ENCODE measurements at regions not wholly inside any gene's neighbourhood (a gene's known extent, or its start where the extent isn't known, plus 50 kb on each side); places are given as distances from the start of the nearest gene placed in this dataset.
A peak's percentile ranks its signal among the peaks of the same experiment; 100 is the strongest.

GRCh38 chr2:39522518-39522877 is 85.4 kb upstream of the MAP4K3 start:
- H3K36me3 Mint-ChIP-seq (ENCODE audit: low read depth): peaks cover 5% of the 10 kb centered on the region

GRCh38 chr2:39523308-39524044 is 86.4 kb upstream of the MAP4K3 start:
- Mint-ChIP-seq H3K36me3 (ENCODE audit: low read depth) (peaks cover 5% of the 10 kb centered on the region), H3K27me3 (no peaks in the 10 kb centered on the region), H3K9me3 (peaks cover 7% of the 10 kb centered on the region), H3K27ac (no peak overlapping the region), H3K4me3 (no peak overlapping the region), H3K4me1 (ENCODE audit: low read depth) (peaks cover 5% of the 10 kb centered on the region)

More at GRCh38 chr2:39522518-39522877, 85.4 kb upstream of the MAP4K3 start:
- Mint-ChIP-seq H3K4me3 (no peak overlapping the region), H3K9me3 (peaks cover 7% of the 10 kb centered on the region), H3K27ac (no peak overlapping the region), H3K4me1 (ENCODE audit: low read depth) (peaks cover 5% of the 10 kb centered on the region), H3K27me3 (no peaks in the 10 kb centered on the region)

- Mint-ChIP-seq H3K27ac (no peak overlapping the region), H3K9me3 (peaks cover 7% of the 10 kb centered on the region), H3K4me1 (ENCODE audit: low read depth) (peaks cover 5% of the 10 kb centered on the region), H3K4me3 (no peak overlapping the region), H3K36me3 (ENCODE audit: low read depth) (peaks cover 5% of the 10 kb centered on the region), H3K27me3 (no peaks in the 10 kb centered on the region)
These were observed 87.0 kb upstream of the MAP4K3 start for GRCh38 chr2:39524061-39524460.

- peaks cover 5% of the 10 kb centered on the region for H3K36me3 Mint-ChIP-seq (ENCODE audit: low read depth)
- H3K9me3 Mint-ChIP-seq: peaks cover 7% of the 10 kb centered on the region
- peaks cover 5% of the 10 kb centered on the region for H3K4me1 Mint-ChIP-seq (ENCODE audit: low read depth)
- H3K27me3 Mint-ChIP-seq: no peaks in the 10 kb centered on the region
- H3K4me3 Mint-ChIP-seq: no peak overlapping the region
- H3K27ac Mint-ChIP-seq: no peak overlapping the region
These were observed 87.9 kb upstream of the MAP4K3 start for GRCh38 chr2:39524756-39525635.

GRCh38 chr2:39525636-39526412 is 88.7 kb upstream of the MAP4K3 start:
- H3K9me3 Mint-ChIP-seq: peaks cover 7% of the 10 kb centered on the region
- no peak overlapping the region for H3K27ac Mint-ChIP-seq
- no peak overlapping the region for H3K4me3 Mint-ChIP-seq

GRCh38 chr2:39528701-39529100 is 91.6 kb upstream of the MAP4K3 start:
- Mint-ChIP-seq H3K36me3 (ENCODE audit: low read depth) (no peaks in the 10 kb centered on the region), H3K4me3 (no peak overlapping the region), H3K27me3 (no peaks in the 10 kb centered on the region), H3K27ac (no peak overlapping the region), H3K9me3 (no peaks in the 10 kb centered on the region), H3K4me1 (ENCODE audit: low read depth) (peaks cover 5% of the 10 kb centered on the region)

More at GRCh38 chr2:39525636-39526412, 88.7 kb upstream of the MAP4K3 start:
- Mint-ChIP-seq H3K36me3 (ENCODE audit: low read depth) (peaks cover 5% of the 10 kb centered on the region), H3K27me3 (no peaks in the 10 kb centered on the region), H3K4me1 (ENCODE audit: low read depth) (peaks cover 5% of the 10 kb centered on the region)

- Mint-ChIP-seq H3K27me3 (no peaks in the 10 kb centered on the region), H3K4me1 (ENCODE audit: low read depth) (peaks cover 5% of the 10 kb centered on the region), H3K9me3 (no peaks in the 10 kb centered on the region), H3K27ac (no peak overlapping the region), H3K36me3 (ENCODE audit: low read depth) (no peaks in the 10 kb centered on the region), H3K4me3 (no peak overlapping the region)
These were observed 92.8 kb upstream of the MAP4K3 start for GRCh38 chr2:39529836-39530235.

GRCh38 chr2:39530411-39530866 is 93.4 kb upstream of the MAP4K3 start:
- no peaks in the 10 kb centered on the region for H3K27me3 Mint-ChIP-seq
- H3K4me1 Mint-ChIP-seq (ENCODE audit: low read depth): peaks cover 5% of the 10 kb centered on the region
- no peak overlapping the region for H3K27ac Mint-ChIP-seq
- no peak overlapping the region for H3K4me3 Mint-ChIP-seq
- H3K36me3 Mint-ChIP-seq (ENCODE audit: low read depth): no peaks in the 10 kb centered on the region
- H3K9me3 Mint-ChIP-seq: no peaks in the 10 kb centered on the region

- H3K27me3 Mint-ChIP-seq: no peaks in the 10 kb centered on the region
- no peaks in the 10 kb centered on the region for H3K9me3 Mint-ChIP-seq
- no peak overlapping the region for H3K27ac Mint-ChIP-seq
- H3K4me3 Mint-ChIP-seq: no peak overlapping the region
- peaks cover 8% of the 10 kb centered on the region for H3K4me1 Mint-ChIP-seq (ENCODE audit: low read depth)
- H3K36me3 Mint-ChIP-seq (ENCODE audit: low read depth): no peaks in the 10 kb centered on the region
These were observed 94.2 kb upstream of the MAP4K3 start for GRCh38 chr2:39531220-39531777.

GRCh38 chr2:39532933-39533332 is 95.8 kb upstream of the MAP4K3 start:
- Mint-ChIP-seq H3K36me3 (ENCODE audit: low read depth) (no peaks in the 10 kb centered on the region), H3K4me3 (no peak overlapping the region), H3K27me3 (no peaks in the 10 kb centered on the region), H3K27ac (no peak overlapping the region), H3K4me1 (ENCODE audit: low read depth) (peaks cover 10% of the 10 kb centered on the region), H3K9me3 (no peaks in the 10 kb centered on the region)

- H3K4me1 Mint-ChIP-seq (ENCODE audit: low read depth): peaks cover 10% of the 10 kb centered on the region
- no peak overlapping the region for H3K27ac Mint-ChIP-seq
- no peaks in the 10 kb centered on the region for H3K36me3 Mint-ChIP-seq (ENCODE audit: low read depth)
- no peaks in the 10 kb centered on the region for H3K9me3 Mint-ChIP-seq
- no peak overlapping the region for H3K4me3 Mint-ChIP-seq
- H3K27me3 Mint-ChIP-seq: no peaks in the 10 kb centered on the region
These were observed 97.1 kb upstream of the MAP4K3 start for GRCh38 chr2:39534095-39534711.

GRCh38 chr2:39535636-39536185 is 98.6 kb upstream of the MAP4K3 start:
- Mint-ChIP-seq H3K9me3 (no peaks in the 10 kb centered on the region), H3K36me3 (ENCODE audit: low read depth) (no peaks in the 10 kb centered on the region), H3K27me3 (no peaks in the 10 kb centered on the region), H3K4me1 (ENCODE audit: low read depth) (peaks cover 15% of the 10 kb centered on the region), H3K4me3 (no peak overlapping the region), H3K27ac (no peak overlapping the region)

- Mint-ChIP-seq H3K36me3 (ENCODE audit: low read depth) (no peaks in the 10 kb centered on the region), H3K27me3 (no peaks in the 10 kb centered on the region), H3K4me3 (no peak overlapping the region), H3K4me1 (ENCODE audit: low read depth) (peaks cover 22% of the 10 kb centered on the region), H3K9me3 (no peaks in the 10 kb centered on the region), H3K27ac (peak overlapping the region; percentile 65)
These were observed 100.1 kb upstream of the MAP4K3 start for GRCh38 chr2:39537150-39537549.

GRCh38 chr2:39538718-39539117 is 101.6 kb upstream of the MAP4K3 start:
- Mint-ChIP-seq H3K4me3 (no peak overlapping the region), H3K27me3 (no peaks in the 10 kb centered on the region), H3K27ac (no peak overlapping the region), H3K36me3 (ENCODE audit: low read depth) (no peaks in the 10 kb centered on the region), H3K9me3 (no peaks in the 10 kb centered on the region), H3K4me1 (ENCODE audit: low read depth) (peaks cover 22% of the 10 kb centered on the region)
